GM18907 (cell line): ENCODE measurements at regions not wholly inside any gene's neighbourhood (a gene's known extent, or its start where the extent isn't known, plus 50 kb on each side); places are given as distances from the start of the nearest gene placed in this dataset.

Source experiments
- ATAC-seq: cut with Tn5 transposase; IDR thresholded peaks from one replicate; pipeline ENCODE4 v1.9.1; 2021; ENCODE audit warnings: mild to moderate bottlenecking, moderate library complexity; ENCODE audit not compliant: unreplicated experiment

DNA sequence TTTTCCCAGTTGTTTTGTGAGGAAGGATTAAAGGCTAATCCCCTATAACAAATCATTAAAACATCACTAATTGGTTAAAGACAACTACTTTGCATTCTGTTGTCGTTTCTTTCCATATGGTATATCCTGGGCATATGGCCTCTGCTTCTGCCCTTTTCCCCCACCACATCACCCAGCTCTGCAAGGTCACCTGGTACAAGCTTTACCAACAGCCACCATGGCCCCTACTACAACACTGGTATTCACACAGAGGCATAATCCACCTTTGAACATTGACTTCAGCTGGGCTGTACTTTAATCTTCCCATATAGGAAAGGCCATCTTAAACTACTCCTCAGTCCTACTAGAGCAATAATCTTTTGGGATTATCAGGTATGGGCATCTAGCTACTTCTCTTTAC is 866.1 kb downstream of the TLE4 start:
- no peak for ATAC-seq

GRCh38 chr9:80437091-80437640 is 865.4 kb downstream of the TLE4 start:
- ATAC-seq, result no peak

DNA sequence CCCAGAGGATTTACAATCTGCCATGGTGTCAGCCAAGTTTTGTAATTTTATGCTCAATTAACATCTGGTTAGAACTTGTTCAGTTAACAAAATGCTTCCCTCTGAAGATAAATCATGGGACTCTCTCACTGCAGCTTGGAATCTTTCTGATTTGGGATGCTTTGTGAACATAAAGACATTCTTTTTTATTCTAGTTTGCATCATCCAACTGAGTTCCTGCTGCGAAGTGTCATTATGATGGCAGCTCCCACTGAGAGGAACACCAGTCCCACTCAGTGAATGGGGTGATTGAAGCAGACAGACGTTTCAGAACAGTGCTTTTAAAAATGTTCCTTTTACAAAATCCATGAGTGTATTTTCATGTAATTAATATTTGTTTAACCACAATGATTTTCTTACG is 863.8 kb downstream of the TLE4 start:
- ATAC-seq, result no peak

GRCh38 chr9:80426992-80427391 is 855.2 kb downstream of the TLE4 start:
- ATAC-seq, result no peak

DNA sequence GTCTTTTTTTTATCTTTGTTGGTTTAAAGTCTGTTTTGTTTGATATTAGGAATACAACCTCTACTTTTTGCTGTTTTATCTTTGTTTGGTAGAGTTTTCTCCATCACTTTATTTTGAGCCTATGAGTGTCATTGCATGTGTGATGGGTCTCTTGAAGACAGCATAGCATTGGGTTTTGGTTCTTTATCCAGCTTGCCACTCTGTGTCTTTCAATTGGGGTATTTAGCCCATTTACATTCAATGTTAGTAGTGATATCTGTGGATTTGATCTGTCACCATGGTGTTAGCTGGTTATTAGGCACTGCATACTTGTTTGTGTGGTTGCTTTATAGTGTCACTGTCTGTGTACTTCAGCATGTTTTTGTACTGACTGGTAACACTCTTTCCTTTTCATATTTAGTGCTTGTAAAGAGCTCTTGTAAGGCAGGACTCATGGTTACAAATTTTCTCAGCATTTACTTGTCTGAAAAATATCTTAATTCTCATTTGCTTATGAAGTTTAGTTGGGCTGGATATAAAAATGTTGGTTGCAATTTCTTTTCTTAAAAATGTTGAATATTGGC is 845.5 kb downstream of the TLE4 start:
- no peak for ATAC-seq

GRCh38 chr9:80410106-80410505 is 838.3 kb downstream of the TLE4 start:
- no peak for ATAC-seq

DNA sequence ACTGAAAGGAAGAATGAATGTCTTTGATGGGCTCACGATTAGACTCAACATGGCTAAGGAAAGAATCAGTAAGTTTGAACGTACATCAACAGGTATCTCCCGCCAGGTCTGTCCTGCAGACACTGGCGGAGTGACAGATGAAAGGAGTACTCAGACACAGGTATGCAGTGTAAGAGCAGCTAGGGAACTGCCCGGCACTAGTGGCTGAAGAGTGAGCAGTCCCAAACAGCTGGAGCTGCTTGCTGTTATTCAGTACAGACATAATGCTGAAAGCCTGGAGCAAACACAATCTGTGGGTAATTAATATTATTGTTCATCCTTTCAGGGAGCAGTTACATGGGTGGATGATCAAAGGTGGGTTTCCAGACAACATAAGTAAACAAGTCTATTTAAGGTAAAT is 835.5 kb downstream of the TLE4 start:
- no peak for ATAC-seq

GRCh38 chr9:80401243-80401642 is 829.5 kb downstream of the TLE4 start:
- no peak for ATAC-seq

- ATAC-seq, result no peak
Observed at GRCh38 chr9:80400624-80401230, 829.0 kb downstream of the TLE4 start.

GRCh38 chr9:80399606-80400005 is 827.8 kb downstream of the TLE4 start:
- no peak for ATAC-seq

DNA sequence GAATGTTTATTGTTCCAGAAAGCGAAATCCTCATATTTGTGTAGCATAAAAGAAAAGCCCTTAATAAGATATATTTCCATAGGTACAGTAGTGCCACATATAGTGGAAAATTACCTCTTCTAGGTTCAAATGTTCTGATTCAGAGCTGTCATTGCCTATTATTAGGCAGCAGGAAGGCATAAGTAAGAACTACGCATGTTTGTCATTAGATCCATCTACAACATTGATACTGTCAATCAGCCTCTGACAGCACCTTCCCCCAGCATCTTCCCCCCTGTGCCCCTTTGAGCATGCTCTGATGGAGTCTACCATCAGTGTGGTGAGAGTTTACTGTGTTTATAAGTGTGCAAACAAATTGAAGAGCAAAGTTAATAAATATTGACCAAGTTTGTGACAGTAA is 816.1 kb downstream of the TLE4 start:
- ATAC-seq, result no peak

- no peak for ATAC-seq
Observed at GRCh38 chr9:80385246-80385645, 813.5 kb downstream of the TLE4 start.

DNA sequence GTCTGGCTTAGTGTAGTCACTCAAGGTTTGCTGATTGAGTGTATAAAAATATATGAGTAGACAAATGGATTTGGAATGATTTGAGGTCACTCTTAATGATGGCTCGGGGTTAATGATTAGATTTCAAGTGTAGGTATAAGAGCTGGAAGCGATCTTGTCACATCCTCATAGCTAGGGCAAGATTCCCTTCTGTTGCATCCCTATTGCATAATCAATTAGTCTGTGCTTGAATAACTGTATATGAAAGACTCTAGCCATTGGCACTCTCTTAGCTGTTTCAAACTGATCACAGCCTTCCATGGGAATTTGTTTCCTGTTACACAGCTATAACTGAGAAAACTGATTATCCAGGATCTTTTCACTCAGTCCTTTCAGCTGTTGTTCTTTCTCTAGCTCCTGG is 811.6 kb downstream of the TLE4 start:
- no peak for ATAC-seq

- no peak for ATAC-seq
Observed at GRCh38 chr9:80382211-80382891, 810.6 kb downstream of the TLE4 start.

- no peak for ATAC-seq
Observed at GRCh38 chr9:80380301-80380700, 808.5 kb downstream of the TLE4 start.

DNA sequence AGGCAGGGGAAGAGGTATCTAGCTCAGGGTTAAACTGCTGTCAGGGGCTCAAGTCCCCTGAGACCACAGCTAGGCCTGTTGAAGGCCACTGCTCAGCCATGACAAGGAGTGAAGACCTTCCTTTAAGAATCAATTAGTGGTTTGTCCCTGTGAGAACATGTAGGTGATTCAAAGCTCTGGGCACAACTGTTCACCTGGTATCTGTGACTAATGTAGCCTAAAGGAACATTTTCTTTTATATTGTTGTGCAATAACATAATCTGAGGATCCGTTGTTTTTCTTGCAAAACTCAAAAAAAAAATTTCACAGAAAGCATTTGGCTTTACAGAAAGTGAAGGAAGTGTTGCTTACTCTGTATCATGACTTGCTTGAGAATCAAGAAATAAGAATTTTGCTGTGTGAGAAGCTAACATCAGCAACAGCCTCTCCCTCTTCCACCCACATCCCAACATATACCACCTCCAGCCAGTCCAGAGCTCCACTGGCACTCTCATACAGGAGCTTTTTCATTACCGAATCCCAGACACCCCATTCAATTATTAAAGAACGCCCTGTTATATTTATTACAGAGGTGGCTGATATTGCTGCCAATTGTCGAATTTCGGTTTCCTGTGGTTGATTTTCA is 807.0 kb downstream of the TLE4 start:
- ATAC-seq, result no peak

- no peak for ATAC-seq
Observed at GRCh38 chr9:80376180-80376579, 804.4 kb downstream of the TLE4 start.

DNA sequence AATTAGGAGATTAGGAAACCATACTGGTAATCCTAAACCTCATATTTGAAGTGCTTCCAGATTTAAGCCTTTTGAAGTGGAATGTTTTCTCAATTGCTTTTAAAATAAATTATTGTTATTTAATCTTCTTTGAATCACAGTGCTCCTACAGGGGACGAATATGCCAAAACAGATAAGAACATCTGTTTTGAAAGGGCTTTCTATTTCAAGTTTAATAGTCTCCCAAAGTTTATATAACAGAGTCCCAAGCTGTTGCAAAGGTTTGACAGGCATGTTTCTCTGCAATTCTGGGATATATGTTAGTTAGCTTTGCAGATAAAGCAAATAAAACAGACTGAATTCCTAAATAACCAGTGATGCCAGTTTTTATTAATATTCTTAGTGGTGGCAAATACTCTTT is 803.7 kb downstream of the TLE4 start:
- no peak for ATAC-seq

DNA sequence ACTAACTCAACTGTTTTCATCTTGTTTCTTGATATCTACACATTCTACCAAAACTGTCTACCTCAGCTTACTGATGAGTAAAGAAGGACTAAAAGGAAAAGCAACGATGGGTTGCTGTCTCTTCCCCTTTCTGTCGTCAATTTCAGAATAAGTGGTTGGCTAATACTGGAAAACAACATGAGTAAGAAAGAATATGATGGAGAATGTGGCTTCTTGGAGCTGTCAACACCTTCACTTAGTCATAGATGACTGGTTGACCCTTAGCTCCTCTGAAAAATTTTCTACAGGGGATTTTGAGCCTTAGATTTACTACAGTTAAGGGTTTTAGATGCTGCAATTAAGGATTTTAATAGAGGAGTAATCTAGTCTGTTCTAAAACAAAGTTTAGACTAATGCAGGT is 797.9 kb downstream of the TLE4 start:
- ATAC-seq, result no peak

DNA sequence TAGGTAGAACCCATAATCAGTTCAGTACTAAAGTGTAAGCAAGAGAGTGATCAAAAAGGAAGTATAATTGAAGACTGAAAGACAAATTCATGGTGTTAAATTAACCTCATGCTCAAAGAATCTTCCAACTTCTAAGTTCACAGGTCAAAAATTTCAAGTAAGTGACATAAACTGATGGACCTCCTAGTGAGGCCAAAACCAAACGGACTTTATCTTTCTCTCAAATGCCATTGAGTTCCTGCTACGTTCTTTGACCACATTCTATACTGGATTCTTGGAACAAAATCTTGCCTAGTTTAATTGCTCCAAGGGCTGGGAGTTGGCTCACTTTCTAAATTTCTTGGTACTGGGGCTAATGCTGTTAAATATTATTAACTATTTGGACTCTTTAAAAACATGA is 794.9 kb downstream of the TLE4 start:
- no peak for ATAC-seq

- ATAC-seq, result no peak
Observed at GRCh38 chr9:80359941-80360881, 788.4 kb downstream of the TLE4 start.
